IMR-90 (cell line): ENCODE measurements at regions not wholly inside any gene's neighbourhood (a gene's known extent, or its start where the extent isn't known, plus 50 kb on each side); places are given as distances from the start of the nearest gene placed in this dataset.

Source experiments
- ATAC-seq: fragments of 200-7000 bp; cut with Tn5 transposase; 2 replicates; pipeline ENCODE4 v1.9.1; 2020; ENCODE audit warnings: low read depth, mild to moderate bottlenecking, moderate library complexity
- BruUV-seq: library from RNA; stranded (reverse); fragments of 400-500 nt; replicated peaks from 2 replicates; lab custom pipeline; 2021; lab: Mats Ljungman, UMichigan
- CTCF ChIA-PET: fragments of 300-600 bp; formaldehyde crosslinking; extraction: SDS; loops from one replicate; lab custom pipeline; 2021; ENCODE audit warnings: antibody characterized with exemption; lab: Yijun Ruan, JAX
- POLR2A ChIA-PET: fragments of 300-600 bp; sonication (Branson Sonifier 250); formaldehyde crosslinking; loops from one replicate; lab custom pipeline; 2022; ENCODE audit warnings: antibody characterized with exemption; ENCODE audit not compliant: unreplicated experiment; lab: Charles Lee
- DNase-seq: peaks from one replicate; pipeline ENCODE4 v3.0.0; 2013
- H2AFZ ChIP-seq: replicated peaks from 2 replicates; pipeline ENCODE3; 2013; ENCODE audit warnings: low read length, mild to moderate bottlenecking; ENCODE audit not compliant: poor library complexity
- H2AK5ac ChIP-seq: 2 replicates; pipeline ENCODE4 v1.6.1; 2013; ENCODE audit warnings: low read depth, low read length, inconsistent platforms
- H2AK9ac ChIP-seq: replicated peaks from 2 replicates; pipeline ENCODE3; 2013; ENCODE audit warnings: mild to moderate bottlenecking, low read depth, low read length, moderate library complexity; ENCODE audit not compliant: poor library complexity
- H2BK120ac ChIP-seq: 2 replicates; pipeline ENCODE4 v1.6.1; 2013; ENCODE audit warnings: low read depth, low read length, inconsistent platforms
- H2BK15ac ChIP-seq: 3 replicates; pipeline ENCODE4 v1.6.1; 2013; ENCODE audit warnings: low read depth, low read length, inconsistent platforms
- H2BK20ac ChIP-seq: 2 replicates; pipeline ENCODE4 v1.6.1; 2013; ENCODE audit warnings: low read depth, mild to moderate bottlenecking, inconsistent platforms, low read length, moderate library complexity
- H2BK5ac ChIP-seq: 2 replicates; pipeline ENCODE4 v1.6.1; 2013; ENCODE audit warnings: mild to moderate bottlenecking, low read depth, low read length, inconsistent platforms; ENCODE audit not compliant: poor library complexity, severe bottlenecking
- H3K14ac ChIP-seq: replicated peaks from 2 replicates; pipeline ENCODE4 v1.6.1; 2013; ENCODE audit warnings: low read depth, low read length, inconsistent platforms
- H3K18ac ChIP-seq: 2 replicates; pipeline ENCODE4 v1.6.1; 2013; ENCODE audit warnings: low read depth, low read length, control low read depth
- H3K23ac ChIP-seq: 2 replicates; pipeline ENCODE4 v1.6.1; 2013; ENCODE audit warnings: low read depth, low read length, inconsistent platforms
- H3K27ac ChIP-seq: 2 replicates; pipeline ENCODE4 v1.5.1; 2013; ENCODE audit warnings: mild to moderate bottlenecking, control low read depth, low read length; ENCODE audit not compliant: insufficient read depth
- H3K27me3 ChIP-seq: 2 replicates; pipeline ENCODE4 v1.6.1; 2013; ENCODE audit warnings: low read length; ENCODE audit not compliant: control insufficient read depth, insufficient read depth
- H3K36me3 ChIP-seq: 2 replicates; pipeline ENCODE4 v1.6.1; 2013; ENCODE audit warnings: low read length, mixed read lengths; ENCODE audit not compliant: control insufficient read depth, insufficient read depth
- H3K4ac ChIP-seq: 2 replicates; pipeline ENCODE4 v1.6.1; 2013; ENCODE audit warnings: low read depth, low read length, inconsistent platforms
- H3K4me1 ChIP-seq: 2 replicates; pipeline ENCODE4 v1.6.1; 2013; ENCODE audit warnings: low read length, mixed read lengths; ENCODE audit not compliant: control insufficient read depth, insufficient read depth
- H3K4me2 ChIP-seq: 2 replicates; pipeline ENCODE4 v1.6.1; 2013; ENCODE audit warnings: low read depth, mild to moderate bottlenecking, control low read depth, low read length, moderate library complexity
- H3K4me3 ChIP-seq: 2 replicates; pipeline ENCODE4 v1.5.1; 2013; ENCODE audit warnings: low read depth, mild to moderate bottlenecking, control low read depth, low read length, moderate library complexity; ENCODE audit not compliant: insufficient read depth
- H3K56ac ChIP-seq: 2 replicates; pipeline ENCODE4 v1.6.1; 2013; ENCODE audit warnings: low read length, inconsistent platforms; ENCODE audit not compliant: insufficient read depth; ENCODE audit errors: extremely low read depth
- H3K79me1 ChIP-seq, 2 experiments: 2 replicates each; pipeline ENCODE4 v1.6.1; 2013; ENCODE audit warnings: low read length in 2 of 2, inconsistent platforms in 1 of 2, low read depth in 1 of 2
- H3K9ac ChIP-seq: 2 replicates; pipeline ENCODE4 v1.6.1; 2013; ENCODE audit warnings: low read depth, low read length, control low read depth
- H3K9me1 ChIP-seq: 2 replicates; pipeline ENCODE4 v1.6.1; 2013; ENCODE audit warnings: low read length, inconsistent platforms; ENCODE audit not compliant: insufficient read depth
- H3K9me3 ChIP-seq: 2 replicates; pipeline ENCODE4 v1.6.1; 2013; ENCODE audit warnings: low read length; ENCODE audit not compliant: control insufficient read depth, insufficient read depth
- H4K20me1 ChIP-seq: 2 replicates; pipeline ENCODE4 v1.6.1; 2013; ENCODE audit warnings: low read length, inconsistent platforms; ENCODE audit not compliant: insufficient read depth
- H4K5ac ChIP-seq: 2 replicates; pipeline ENCODE4 v1.6.1; 2013; ENCODE audit warnings: mild to moderate bottlenecking, low read depth, low read length, control low read depth
- H4K8ac ChIP-seq, 2 experiments: 2 replicates each; pipeline ENCODE4 v1.6.1; 2013; ENCODE audit warnings: low read depth in 2 of 2, low read length in 2 of 2, control low read depth in 1 of 2, inconsistent platforms in 1 of 2
- H4K91ac ChIP-seq: 2 replicates; pipeline ENCODE4 v1.6.1; 2013; ENCODE audit warnings: low read depth, low read length, inconsistent platforms; ENCODE audit not compliant: insufficient read depth
- BHLHE40 ChIP-seq: fragments of 150-350 bp; IDR thresholded peaks from 2 replicates; pipeline ENCODE4 v1.6.1; 2016; ENCODE audit warnings: mild to moderate bottlenecking, low read depth, low read length
- CEBPB ChIP-seq: IDR thresholded peaks from 2 replicates; pipeline ENCODE4 v1.6.1; 2012; ENCODE audit warnings: low read depth, low read length, improper control_type of control experiment
- MAFK ChIP-seq: IDR thresholded peaks from 2 replicates; pipeline ENCODE4 v1.6.1; 2012; ENCODE audit warnings: low read depth, low read length, improper control_type of control experiment
- MAZ ChIP-seq: IDR thresholded peaks from 2 replicates; pipeline ENCODE4 v1.6.1; 2012; ENCODE audit warnings: low read depth, mild to moderate bottlenecking, low read length, improper control_type of control experiment, moderate library complexity, borderline replicate concordance
- NFE2L2 ChIP-seq: fragments of 150-350 bp; IDR thresholded peaks from 2 replicates; pipeline ENCODE4 v1.6.1; 2016; ENCODE audit warnings: low read depth, mild to moderate bottlenecking, low read length
- POLR2A ChIP-seq: IDR thresholded peaks from 2 replicates; pipeline ENCODE4 v1.6.1; 2012; ENCODE audit warnings: mild to moderate bottlenecking, low read depth, low read length
- RAD21 ChIP-seq: IDR thresholded peaks from 2 replicates; pipeline ENCODE4 v1.6.1; 2012; ENCODE audit warnings: low read length, improper control_type of control experiment
- WGBS, 2 experiments: methylation state at CpG; one replicate each; pipeline versions ENCODE4 v1.1.5 to v1.1.7; 2013; ENCODE audit warnings: missing lambda C conversion rate in 2 of 2; ENCODE audit not compliant: insufficient read length in 1 of 2; ENCODE audit errors: extremely low coverage in 2 of 2; 5-methylcytosine and 5-hydroxymethylcytosine counted together
- dilution Hi-C: fragments of 300-500 bp; cut with HindIII; formaldehyde crosslinking; loops from one replicate; pipeline ENCODE4 v1.14.3; 2018; ENCODE audit warnings: low sequenced_read_pairs; ENCODE audit not compliant: unreplicated experiment
- in situ Hi-C: fragments of 300-500 bp; cut with MboI; formaldehyde crosslinking; loops from 3 replicates; pipeline ENCODE4 v1.14.3; 2019; ENCODE audit warnings: low sequenced_read_pairs, inconsistent platforms, mixed read lengths
- intact Hi-C: fragments of 100-400 bp; cut with micrococcal nuclease; formaldehyde crosslinking; loops from 2 replicates; pipeline ENCODE4 v1.10.0; 2022
- TF ChIP-seq, protein P1 (sequence below): fragments of 150-350 bp; IDR thresholded peaks from 2 replicates; pipeline ENCODE4 v1.6.1; 2017; ENCODE audit warnings: mild to moderate bottlenecking, antibody characterized with exemption, low read length, low read depth

DNA sequence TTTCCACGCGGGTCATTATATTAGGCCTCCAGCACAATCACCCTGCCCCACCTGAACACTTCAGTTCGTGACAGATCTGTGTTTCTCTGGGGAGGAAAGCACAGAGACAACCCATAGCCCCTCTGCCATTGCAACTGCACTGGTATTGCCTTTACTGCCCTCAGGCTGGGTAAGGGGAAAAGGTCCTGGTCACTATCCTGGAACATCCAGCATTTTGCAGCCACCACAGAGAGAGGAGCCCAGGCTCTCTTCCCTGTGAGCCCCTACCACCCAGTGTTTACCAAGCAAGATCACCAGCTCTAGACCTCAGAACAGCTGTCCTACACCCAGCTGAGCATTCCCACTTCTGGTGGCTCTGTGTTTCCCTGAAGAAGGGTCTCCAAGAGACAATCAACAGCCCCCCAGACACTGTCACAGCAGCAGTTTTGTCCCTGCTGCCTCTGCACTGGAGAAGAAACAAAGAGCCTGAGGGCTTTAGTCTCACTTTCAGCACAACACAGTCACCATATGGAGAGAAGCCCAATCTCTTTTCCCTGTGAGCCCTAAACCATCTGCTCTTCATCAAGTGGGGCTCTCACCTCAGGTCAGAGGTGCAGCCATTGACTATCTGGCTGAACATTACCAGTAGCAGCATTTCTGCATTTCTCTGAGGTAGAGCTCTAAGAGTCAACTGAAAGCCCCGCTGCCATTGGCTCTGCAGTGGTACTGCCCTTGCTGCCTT, 655.2 kb upstream of the FAM174A start:
- intact Hi-C loops (no loop called here), in situ Hi-C loops (no loop called here), dilution Hi-C loops (no loop called here)
- Histone ChIP-seq H3K27me3 (no peaks in the 10 kb centered on the region), H2BK120ac (no peak overlapping the region), H3K18ac (no peak overlapping the region), H3K4me3 (no peak overlapping the region), H3K4ac (no peak overlapping the region), H4K20me1 (no peaks in the 10 kb centered on the region), H2BK15ac (no peak overlapping the region), H2AK5ac (no peak overlapping the region), H2AK9ac (no peak overlapping the region), H3K56ac (no peak overlapping the region), H2BK20ac (no peak overlapping the region), H4K91ac (no peak overlapping the region), H4K5ac (no peak overlapping the region), H3K14ac (no peak overlapping the region), H3K79me1 (no peaks in the 10 kb centered on the region), H3K9ac (no peak overlapping the region), H3K36me3 (no peaks in the 10 kb centered on the region), H3K4me1 (no peaks in the 10 kb centered on the region), H3K9me3 (peaks cover 18% of the 10 kb centered on the region), H3K23ac (no peak overlapping the region), H2BK5ac (no peak overlapping the region), H3K9me1 (no peaks in the 10 kb centered on the region), H2AFZ (no peak overlapping the region), H3K4me2 (no peak overlapping the region), H4K8ac (no peak overlapping the region), H3K27ac (no peak overlapping the region)
- BruUV-seq, result no TSS peak
- WGBS, 2 experiments, result no CpG with 5 or more reads among the region's 4 CpGs
- CTCF ChIA-PET, result no interaction called here
- TF ChIP-seq CEBPB (no peak), RAD21 (no peak), MAZ (no peak), POLR2A (no peak), MAFK (no peak), NFE2L2 (no peak), BHLHE40 (no peak)
- TF ChIP-seq, protein P1, sequence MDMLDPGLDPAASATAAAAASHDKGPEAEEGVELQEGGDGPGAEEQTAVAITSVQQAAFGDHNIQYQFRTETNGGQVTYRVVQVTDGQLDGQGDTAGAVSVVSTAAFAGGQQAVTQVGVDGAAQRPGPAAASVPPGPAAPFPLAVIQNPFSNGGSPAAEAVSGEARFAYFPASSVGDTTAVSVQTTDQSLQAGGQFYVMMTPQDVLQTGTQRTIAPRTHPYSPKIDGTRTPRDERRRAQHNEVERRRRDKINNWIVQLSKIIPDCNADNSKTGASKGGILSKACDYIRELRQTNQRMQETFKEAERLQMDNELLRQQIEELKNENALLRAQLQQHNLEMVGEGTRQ, result no peak
- POLR2A ChIA-PET, result no interaction called here
- ATAC-seq (no peak), DNase-seq (no peak)
